ENCODE measurements at regions not wholly inside any gene's neighbourhood (a gene's known extent, or its start where the extent isn't known, plus 50 kb on each side); places are given as distances from the start of the nearest gene placed in this dataset.

DNA sequence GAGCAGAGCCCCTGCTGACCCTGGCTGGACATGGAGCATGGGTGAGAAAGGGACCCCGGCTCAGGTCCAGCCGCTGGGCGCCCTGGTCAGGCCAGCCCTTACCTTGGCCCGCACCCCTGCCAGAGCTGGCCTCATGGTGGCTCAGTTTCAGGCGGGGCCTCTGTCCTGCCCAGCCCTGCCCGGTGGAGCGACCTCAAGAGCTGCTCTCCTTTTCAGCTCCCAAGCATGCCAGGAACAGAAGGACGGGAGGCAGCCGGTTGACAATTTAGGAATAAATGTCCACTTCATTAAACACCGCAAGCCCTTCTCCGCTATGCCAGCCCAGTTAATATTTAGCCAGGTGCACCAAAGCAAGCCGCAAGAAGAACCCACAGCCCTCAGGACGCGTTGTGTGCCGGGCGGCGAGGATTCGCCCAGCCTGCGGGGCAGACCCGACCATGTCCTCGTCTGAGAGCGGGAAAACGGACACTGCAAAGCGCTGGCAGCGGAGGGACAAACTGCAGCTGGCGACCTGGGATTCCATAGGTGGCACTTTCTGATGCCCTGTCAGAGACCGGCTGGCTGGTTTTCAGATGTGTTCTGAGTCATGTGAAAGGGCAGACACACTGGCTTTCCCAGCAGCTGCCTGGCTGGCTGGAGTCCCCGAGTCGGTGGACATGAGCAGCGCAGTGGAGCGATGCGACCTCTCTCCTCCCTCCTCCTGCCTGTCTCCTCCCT, 221.9 kb downstream of the TTLL2 start:
- no peak overlapping the region for H3K4me3 ChIP-seq (ENCODE audit: low read depth, low read length)
- in situ Hi-C loops (cut with HindIII; ENCODE audit: low sequenced_read_pairs) = no loop called here
- no peak for DNase-seq (ENCODE audit: low read depth, low spot score)
- TF ChIP-seq CTCF (IDR thresholded peaks at IDR 0.05; ENCODE audit: low read depth, low read length) = no peak

GRCh38 chr6:167547328-167547692, 222.4 kb downstream of the TTLL2 start:
- in situ Hi-C loops (cut with HindIII; ENCODE audit: low sequenced_read_pairs) = no loop called here
- H3K4me3 ChIP-seq (ENCODE audit: low read depth, low read length) = no peak overlapping the region
- no peak for TF ChIP-seq CTCF (IDR thresholded peaks at IDR 0.05; ENCODE audit: low read depth, low read length)
- no peak for DNase-seq (ENCODE audit: low read depth, low spot score)

- H3K4me3 ChIP-seq (ENCODE audit: low read depth, low read length) = no peak overlapping the region
- DNase-seq (ENCODE audit: low read depth, low spot score) = no peak
- in situ Hi-C loops (cut with HindIII; ENCODE audit: low sequenced_read_pairs) = no loop called here
- TF ChIP-seq CTCF (IDR thresholded peaks at IDR 0.05; ENCODE audit: low read depth, low read length) = no peak
These were observed 222.9 kb downstream of the TTLL2 start for GRCh38 chr6:167547751-167548150.

DNA sequence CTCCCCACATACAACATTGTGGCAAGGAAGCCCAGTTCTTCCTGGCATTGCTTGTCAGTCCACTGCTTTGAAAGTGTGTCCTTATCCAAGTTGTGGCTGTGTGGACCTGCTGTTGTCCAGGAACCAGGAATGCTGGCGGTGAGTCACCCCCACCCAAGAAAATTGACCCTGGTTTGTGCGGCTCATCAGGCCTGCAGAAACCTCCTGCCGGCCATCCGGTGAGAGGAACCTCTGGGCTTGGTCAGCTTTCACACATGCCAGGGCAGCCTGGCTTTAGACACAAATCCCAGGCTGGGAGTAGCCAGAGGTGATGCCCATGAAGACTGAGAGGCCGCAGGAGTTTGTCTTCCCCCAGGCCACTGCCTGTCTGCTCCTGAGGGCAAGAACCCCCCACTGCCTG, 223.6 kb downstream of the TTLL2 start:
- in situ Hi-C loops (cut with HindIII; ENCODE audit: low sequenced_read_pairs) = no loop called here
- H3K4me3 ChIP-seq (ENCODE audit: low read depth, low read length) = no peak overlapping the region
- no peak for TF ChIP-seq CTCF (IDR thresholded peaks at IDR 0.05; ENCODE audit: low read depth, low read length)
- DNase-seq (ENCODE audit: low read depth, low spot score) = no peak

GRCh38 chr6:167549213-167549612, 224.3 kb downstream of the TTLL2 start:
- TF ChIP-seq CTCF (IDR thresholded peaks at IDR 0.05; ENCODE audit: low read depth, low read length) = no peak
- in situ Hi-C loops (cut with HindIII; ENCODE audit: low sequenced_read_pairs) = no loop called here
- H3K4me3 ChIP-seq (ENCODE audit: low read depth, low read length) = no peak overlapping the region
- DNase-seq (ENCODE audit: low read depth, low spot score) = no peak

DNA sequence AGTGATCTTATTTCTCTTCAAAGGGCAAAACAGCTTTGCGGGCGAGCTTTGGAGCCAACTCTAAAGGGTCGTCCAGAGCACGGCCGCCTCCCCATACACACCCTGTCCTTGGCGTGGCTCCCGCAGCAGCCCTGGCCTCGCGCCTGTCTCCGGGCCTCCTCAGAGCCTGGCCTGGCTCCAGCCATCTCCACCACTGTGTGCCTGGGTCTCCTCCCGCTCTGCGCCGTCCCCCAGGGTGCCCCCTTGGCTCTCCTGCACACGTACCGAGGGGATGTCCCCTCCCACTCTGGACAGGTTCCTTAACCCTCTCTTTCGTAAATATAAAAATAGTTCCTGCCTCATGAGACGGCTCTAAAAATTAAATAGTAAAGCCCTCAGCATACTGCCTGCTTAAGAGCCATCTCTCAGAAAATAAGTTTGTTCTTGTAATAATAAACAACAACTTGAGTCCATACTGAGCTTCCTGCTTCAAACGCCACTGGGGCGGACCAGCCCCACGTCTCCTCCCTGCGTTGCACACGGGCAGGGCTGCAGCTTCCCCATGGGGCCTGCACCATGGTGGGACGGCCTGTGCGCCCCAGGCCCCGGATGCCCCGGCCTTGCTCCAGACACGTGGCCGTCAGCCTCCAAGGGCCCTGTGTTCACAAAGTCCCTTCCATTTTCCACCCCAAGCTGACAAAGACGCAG, 226.2 kb downstream of the TTLL2 start:
- DNase-seq (ENCODE audit: low read depth, low spot score) = peak; percentile 80
- H3K4me3 ChIP-seq (ENCODE audit: low read depth, low read length) = no peak overlapping the region
- TF ChIP-seq CTCF (IDR thresholded peaks at IDR 0.05; ENCODE audit: low read depth, low read length) = no peak
- in situ Hi-C loops (cut with HindIII; ENCODE audit: low sequenced_read_pairs) = no loop called here
